ENCODE measurements at regions not wholly inside any gene's neighbourhood (a gene's known extent, or its start where the extent isn't known, plus 50 kb on each side); places are given as distances from the start of the nearest gene placed in this dataset.

GRCh38 chr5:110219769-110220168 lies 506.7 kb downstream of the TMEM232 start:
- no peak overlapping the region for H3K9ac ChIP-seq (ENCODE audit: low read length)
- no peaks in the 10 kb centered on the region for H3K27me3 ChIP-seq (ENCODE audit: control insufficient read depth in 1 of 2, insufficient read depth in 2 of 2, low read length in 2 of 2)
- H3K4me3 ChIP-seq (ENCODE audit: low read depth in 1 of 2, low read length in 2 of 2) = no peak overlapping the region
- H3K36me3 ChIP-seq (ENCODE audit: insufficient read depth, low read length) = no peaks in the 10 kb centered on the region
- no peaks in the 10 kb centered on the region for H3K4me1 ChIP-seq (ENCODE audit: insufficient read depth, low read length)
- H3K9me3 ChIP-seq (ENCODE audit: low read length) = no peaks in the 10 kb centered on the region
- H3K27ac ChIP-seq (ENCODE audit: low read depth, low read length) = no peak overlapping the region

- Histone ChIP-seq H3K27me3 (ENCODE audit: control insufficient read depth in 1 of 2, insufficient read depth in 2 of 2, low read length in 2 of 2) (no peaks in the 10 kb centered on the region), H3K27ac (ENCODE audit: low read depth, low read length) (no peak overlapping the region), H3K4me1 (ENCODE audit: insufficient read depth, low read length) (no peaks in the 10 kb centered on the region), H3K9me3 (ENCODE audit: low read length) (no peaks in the 10 kb centered on the region), H3K36me3 (ENCODE audit: insufficient read depth, low read length) (no peaks in the 10 kb centered on the region), H3K4me3 (ENCODE audit: low read depth in 1 of 2, low read length in 2 of 2) (no peak overlapping the region), H3K9ac (ENCODE audit: low read length) (no peak overlapping the region)
Measured at GRCh38 chr5:110221036-110221435, 505.4 kb downstream of the TMEM232 start.

DNA sequence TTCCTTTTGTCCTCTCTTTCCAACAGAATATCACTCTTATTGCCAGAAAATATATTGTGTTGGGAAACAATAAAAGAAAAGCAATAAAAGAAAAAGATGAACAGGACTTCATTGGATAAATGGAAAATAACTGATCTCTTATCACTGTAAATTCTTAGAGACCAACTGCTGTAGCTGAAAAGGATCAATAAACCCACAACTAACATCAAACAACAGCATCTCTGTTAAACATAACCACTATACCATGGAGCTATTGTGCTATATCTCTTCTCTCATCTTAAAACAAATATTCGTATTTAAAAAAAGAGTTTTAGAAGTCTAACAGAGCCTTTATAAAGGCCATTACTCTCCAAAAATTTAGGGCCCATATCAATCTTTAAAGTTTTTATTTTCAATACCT lies 502.4 kb downstream of the TMEM232 start:
- no peaks in the 10 kb centered on the region for H3K36me3 ChIP-seq (ENCODE audit: insufficient read depth, low read length)
- H3K27ac ChIP-seq (ENCODE audit: low read depth, low read length) = no peak overlapping the region
- H3K27me3 ChIP-seq (ENCODE audit: control insufficient read depth in 1 of 2, insufficient read depth in 2 of 2, low read length in 2 of 2) = no peaks in the 10 kb centered on the region
- H3K9ac ChIP-seq (ENCODE audit: low read length) = no peak overlapping the region
- no peaks in the 10 kb centered on the region for H3K9me3 ChIP-seq (ENCODE audit: low read length)
- H3K4me1 ChIP-seq (ENCODE audit: insufficient read depth, low read length) = no peaks in the 10 kb centered on the region
- no peak overlapping the region for H3K4me3 ChIP-seq (ENCODE audit: low read depth in 1 of 2, low read length in 2 of 2)

DNA sequence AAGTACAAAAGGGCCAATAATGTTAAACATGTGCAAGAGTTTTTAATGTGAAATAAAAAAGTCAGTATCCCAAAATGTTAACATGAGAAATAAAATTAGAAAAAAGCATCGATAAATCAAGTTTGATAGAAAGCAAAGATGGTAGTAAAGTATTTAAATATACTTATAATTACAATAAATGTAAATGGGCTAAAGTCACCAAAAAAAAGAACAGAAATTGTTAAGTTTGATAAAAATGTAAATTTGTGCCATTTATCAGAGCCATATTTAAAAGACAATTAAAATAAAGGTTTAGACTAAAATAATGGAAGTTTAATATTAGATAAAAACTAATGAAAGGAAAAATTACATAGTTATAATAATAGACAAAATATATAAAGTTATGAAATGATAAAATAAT lies 500.5 kb downstream of the TMEM232 start:
- H3K4me3 ChIP-seq (ENCODE audit: low read depth in 1 of 2, low read length in 2 of 2) = no peak overlapping the region
- no peaks in the 10 kb centered on the region for H3K27me3 ChIP-seq (ENCODE audit: control insufficient read depth in 1 of 2, insufficient read depth in 2 of 2, low read length in 2 of 2)
- no peaks in the 10 kb centered on the region for H3K9me3 ChIP-seq (ENCODE audit: low read length)
- no peaks in the 10 kb centered on the region for H3K4me1 ChIP-seq (ENCODE audit: insufficient read depth, low read length)
- no peaks in the 10 kb centered on the region for H3K36me3 ChIP-seq (ENCODE audit: insufficient read depth, low read length)
- H3K9ac ChIP-seq (ENCODE audit: low read length) = no peak overlapping the region
- H3K27ac ChIP-seq (ENCODE audit: low read depth, low read length) = no peak overlapping the region

GRCh38 chr5:110239786-110240185 lies 486.7 kb downstream of the TMEM232 start:
- no peaks in the 10 kb centered on the region for H3K36me3 ChIP-seq (ENCODE audit: insufficient read depth, low read length)
- H3K9me3 ChIP-seq (ENCODE audit: low read length) = no peaks in the 10 kb centered on the region
- H3K4me1 ChIP-seq (ENCODE audit: insufficient read depth, low read length) = no peaks in the 10 kb centered on the region
- no peak overlapping the region for H3K9ac ChIP-seq (ENCODE audit: low read length)
- H3K27me3 ChIP-seq (ENCODE audit: control insufficient read depth in 1 of 2, insufficient read depth in 2 of 2, low read length in 2 of 2) = no peaks in the 10 kb centered on the region
- H3K4me3 ChIP-seq (ENCODE audit: low read depth in 1 of 2, low read length in 2 of 2) = no peak overlapping the region
- H3K27ac ChIP-seq (ENCODE audit: low read depth, low read length) = no peak overlapping the region

DNA sequence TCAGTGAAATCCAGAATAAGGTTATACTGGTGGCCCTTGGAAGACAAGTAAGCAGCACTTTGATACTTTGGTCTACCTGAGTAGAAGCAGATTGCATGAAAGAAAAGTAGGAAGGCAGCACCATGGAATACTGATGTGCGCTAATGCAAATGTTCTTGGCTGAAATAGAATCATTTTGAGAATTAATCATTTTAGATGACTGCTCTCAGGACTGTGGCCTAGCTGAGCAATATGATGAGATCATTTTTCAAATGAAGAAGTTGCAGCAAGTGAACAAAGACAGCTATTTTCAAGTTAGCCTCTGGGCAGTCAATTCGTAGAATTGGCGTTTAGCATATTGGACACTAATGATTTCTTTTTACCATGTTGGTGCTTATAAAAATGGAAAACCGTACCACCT lies 483.5 kb downstream of the TMEM232 start:
- no peaks in the 10 kb centered on the region for H3K36me3 ChIP-seq (ENCODE audit: insufficient read depth, low read length)
- no peaks in the 10 kb centered on the region for H3K27me3 ChIP-seq (ENCODE audit: control insufficient read depth in 1 of 2, insufficient read depth in 2 of 2, low read length in 2 of 2)
- H3K4me3 ChIP-seq (ENCODE audit: low read depth in 1 of 2, low read length in 2 of 2) = no peak overlapping the region
- H3K9ac ChIP-seq (ENCODE audit: low read length) = no peak overlapping the region
- no peaks in the 10 kb centered on the region for H3K4me1 ChIP-seq (ENCODE audit: insufficient read depth, low read length)
- H3K9me3 ChIP-seq (ENCODE audit: low read length) = no peaks in the 10 kb centered on the region
- H3K27ac ChIP-seq (ENCODE audit: low read depth, low read length) = no peak overlapping the region

GRCh38 chr5:110248921-110249320 lies 477.6 kb downstream of the TMEM232 start:
- H3K4me3 ChIP-seq (ENCODE audit: low read depth in 1 of 2, low read length in 2 of 2) = no peak overlapping the region
- H3K9ac ChIP-seq (ENCODE audit: low read length) = no peak overlapping the region

GRCh38 chr5:110250355-110250754 lies 476.1 kb downstream of the TMEM232 start:
- Histone ChIP-seq H3K27ac (ENCODE audit: low read depth, low read length) (no peak overlapping the region), H3K4me1 (ENCODE audit: insufficient read depth, low read length) (no peaks in the 10 kb centered on the region), H3K27me3 (ENCODE audit: control insufficient read depth in 1 of 2, insufficient read depth in 2 of 2, low read length in 2 of 2) (no peaks in the 10 kb centered on the region), H3K4me3 (ENCODE audit: low read depth in 1 of 2, low read length in 2 of 2) (no peak overlapping the region), H3K9me3 (ENCODE audit: low read length) (no peaks in the 10 kb centered on the region), H3K9ac (ENCODE audit: low read length) (no peak overlapping the region), H3K36me3 (ENCODE audit: insufficient read depth, low read length) (no peaks in the 10 kb centered on the region)

More at GRCh38 chr5:110248921-110249320, 477.6 kb downstream of the TMEM232 start:
- Histone ChIP-seq H3K9me3 (ENCODE audit: low read length) (no peaks in the 10 kb centered on the region), H3K27ac (ENCODE audit: low read depth, low read length) (no peak overlapping the region), H3K27me3 (ENCODE audit: control insufficient read depth in 1 of 2, insufficient read depth in 2 of 2, low read length in 2 of 2) (no peaks in the 10 kb centered on the region), H3K4me1 (ENCODE audit: insufficient read depth, low read length) (no peaks in the 10 kb centered on the region), H3K36me3 (ENCODE audit: insufficient read depth, low read length) (no peaks in the 10 kb centered on the region)

DNA sequence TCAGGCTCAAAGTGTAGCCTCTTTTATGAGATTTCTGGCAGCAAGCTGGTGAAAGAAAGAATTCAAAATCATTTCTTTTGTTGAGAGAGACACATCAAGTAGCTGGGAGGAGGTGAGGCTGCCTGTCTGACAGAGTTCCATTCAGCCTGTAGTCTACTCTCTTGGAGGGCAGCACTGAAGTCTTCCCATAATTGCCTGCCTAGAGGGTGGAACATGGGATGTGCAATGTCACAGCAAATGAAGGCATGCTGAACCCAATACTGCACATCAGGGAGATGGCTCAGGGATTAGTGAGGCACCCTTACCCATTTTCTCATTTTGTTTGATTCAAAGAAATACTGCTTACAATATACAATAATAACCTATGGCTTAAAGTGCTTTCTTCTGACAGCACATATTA lies 475.7 kb downstream of the TMEM232 start:
- Histone ChIP-seq H3K4me3 (ENCODE audit: low read depth in 1 of 2, low read length in 2 of 2) (no peak overlapping the region), H3K27me3 (ENCODE audit: control insufficient read depth in 1 of 2, insufficient read depth in 2 of 2, low read length in 2 of 2) (no peaks in the 10 kb centered on the region), H3K9me3 (ENCODE audit: low read length) (no peaks in the 10 kb centered on the region), H3K9ac (ENCODE audit: low read length) (no peak overlapping the region), H3K27ac (ENCODE audit: low read depth, low read length) (no peak overlapping the region), H3K36me3 (ENCODE audit: insufficient read depth, low read length) (no peaks in the 10 kb centered on the region), H3K4me1 (ENCODE audit: insufficient read depth, low read length) (no peaks in the 10 kb centered on the region)

GRCh38 chr5:110251366-110251765 lies 475.1 kb downstream of the TMEM232 start:
- Histone ChIP-seq H3K9ac (ENCODE audit: low read length) (no peak overlapping the region), H3K27me3 (ENCODE audit: control insufficient read depth in 1 of 2, insufficient read depth in 2 of 2, low read length in 2 of 2) (no peaks in the 10 kb centered on the region), H3K4me3 (ENCODE audit: low read depth in 1 of 2, low read length in 2 of 2) (no peak overlapping the region), H3K27ac (ENCODE audit: low read depth, low read length) (no peak overlapping the region), H3K36me3 (ENCODE audit: insufficient read depth, low read length) (no peaks in the 10 kb centered on the region), H3K4me1 (ENCODE audit: insufficient read depth, low read length) (no peaks in the 10 kb centered on the region), H3K9me3 (ENCODE audit: low read length) (no peaks in the 10 kb centered on the region)

- Histone ChIP-seq H3K9ac (ENCODE audit: low read length) (no peak overlapping the region), H3K4me3 (ENCODE audit: low read depth in 1 of 2, low read length in 2 of 2) (no peak overlapping the region), H3K4me1 (ENCODE audit: insufficient read depth, low read length) (peaks cover 18% of the 10 kb centered on the region)
Measured at GRCh38 chr5:110255194-110255593, 471.3 kb downstream of the TMEM232 start.

GRCh38 chr5:110256298-110256697 lies 470.2 kb downstream of the TMEM232 start:
- Histone ChIP-seq H3K27ac (ENCODE audit: low read depth, low read length) (no peak overlapping the region), H3K9ac (ENCODE audit: low read length) (no peak overlapping the region), H3K4me3 (ENCODE audit: low read depth in 1 of 2, low read length in 2 of 2) (no peak overlapping the region), H3K9me3 (ENCODE audit: low read length) (no peaks in the 10 kb centered on the region), H3K27me3 (ENCODE audit: control insufficient read depth in 1 of 2, insufficient read depth in 2 of 2, low read length in 2 of 2) (no peaks in the 10 kb centered on the region), H3K36me3 (ENCODE audit: insufficient read depth, low read length) (no peaks in the 10 kb centered on the region), H3K4me1 (ENCODE audit: insufficient read depth, low read length) (peaks cover 18% of the 10 kb centered on the region)

More at GRCh38 chr5:110255194-110255593, 471.3 kb downstream of the TMEM232 start:
- no peak overlapping the region for H3K27ac ChIP-seq (ENCODE audit: low read depth, low read length)
- H3K9me3 ChIP-seq (ENCODE audit: low read length) = no peaks in the 10 kb centered on the region
- H3K36me3 ChIP-seq (ENCODE audit: insufficient read depth, low read length) = no peaks in the 10 kb centered on the region
- H3K27me3 ChIP-seq (ENCODE audit: control insufficient read depth in 1 of 2, insufficient read depth in 2 of 2, low read length in 2 of 2) = no peaks in the 10 kb centered on the region

All from muscle layer of colon (tissue), 2 donors.